Sigmoid colon (tissue), 6 donors: ENCODE measurements at regions not wholly inside any gene's neighbourhood (a gene's known extent, or its start where the extent isn't known, plus 50 kb on each side); places are given as distances from the start of the nearest gene placed in this dataset.

Experiments used
- DNase-seq: peaks from one replicate; pipeline ENCODE4 v3.0.0-alpha.2; 2019
- H3K27ac ChIP-seq, 4 donors: fragments of 200-600 bp; sonication (generic); one replicate each; pipeline ENCODE4 v1.5.1; 2016 to 2019; ENCODE audit warnings: mild to moderate bottlenecking in 1 of 4
- H3K27me3 ChIP-seq, 3 donors: fragments of 200-600 bp; sonication (generic); one replicate each; pipeline ENCODE4 v1.5.1; 2019; ENCODE audit warnings: mild to moderate bottlenecking in 1 of 3
- H3K36me3 ChIP-seq, 4 donors: fragments of 200-600 bp; sonication (generic); one replicate each; pipeline ENCODE4 v1.5.1; 2016 to 2019
- H3K4me1 ChIP-seq, 4 donors: fragments of 200-600 bp; sonication (generic); one replicate each; pipeline ENCODE4 v1.5.1; 2017 to 2019
- H3K4me3 ChIP-seq, 4 donors: fragments of 200-600 bp; sonication (generic); one replicate each; pipeline ENCODE4 v1.5.1; 2017 to 2019; ENCODE audit warnings: mild to moderate bottlenecking in 2 of 4, moderate library complexity in 1 of 4
- H3K9me3 ChIP-seq, 4 donors: fragments of 200-600 bp in 3 of 4; sonication (generic) in 3 of 4; one replicate each; pipeline versions ENCODE4 v1.5.1 to v1.6.1; 2013 to 2019
- EP300 ChIP-seq, 4 donors: sonication (generic); formaldehyde crosslinking; IDR thresholded peaks; one replicate each; pipeline ENCODE4 v1.6.1; 2017; ENCODE audit warnings: antibody characterized with exemption in 4 of 4
- POLR2A ChIP-seq, 2 donors: fragments of 450-650 bp; IDR thresholded peaks; one replicate each; pipeline ENCODE4 v1.6.1; 2016; ENCODE audit warnings: antibody characterized with exemption in 2 of 2, mild to moderate bottlenecking in 2 of 2, moderate library complexity in 2 of 2
- POLR2AphosphoS5 ChIP-seq, 4 donors: sonication (generic); formaldehyde crosslinking; IDR thresholded peaks; one replicate each; pipeline ENCODE4 v1.6.1; 2017; ENCODE audit warnings: antibody characterized with exemption in 4 of 4
- WGBS, 2 donors: extraction: QIAGEN DNeasy Blood & Tissue Kit; methylation state at CpG; one replicate each; pipeline ENCODE4 v1.1.7; 2013; 5-methylcytosine and 5-hydroxymethylcytosine counted together
- intact Hi-C: fragments of 100-400 bp; cut with DNase I; formaldehyde crosslinking; loops from one replicate; pipeline ENCODE4 v1.15.1; 2023
- TF ChIP-seq, protein P1 (sequence below), 4 experiments: fragments of 450-650 bp in 3 of 4; fragments of 200-600 bp in 1 of 4; IDR thresholded peaks; one replicate each; pipeline ENCODE4 v1.5.1; 2016 to 2019; ENCODE audit warnings: antibody characterized with exemption in 4 of 4, mild to moderate bottlenecking in 3 of 4, moderate library complexity in 2 of 4
- donor health status: healthy with polysubstance abuse.
- donor health status: healthy.

DNA sequence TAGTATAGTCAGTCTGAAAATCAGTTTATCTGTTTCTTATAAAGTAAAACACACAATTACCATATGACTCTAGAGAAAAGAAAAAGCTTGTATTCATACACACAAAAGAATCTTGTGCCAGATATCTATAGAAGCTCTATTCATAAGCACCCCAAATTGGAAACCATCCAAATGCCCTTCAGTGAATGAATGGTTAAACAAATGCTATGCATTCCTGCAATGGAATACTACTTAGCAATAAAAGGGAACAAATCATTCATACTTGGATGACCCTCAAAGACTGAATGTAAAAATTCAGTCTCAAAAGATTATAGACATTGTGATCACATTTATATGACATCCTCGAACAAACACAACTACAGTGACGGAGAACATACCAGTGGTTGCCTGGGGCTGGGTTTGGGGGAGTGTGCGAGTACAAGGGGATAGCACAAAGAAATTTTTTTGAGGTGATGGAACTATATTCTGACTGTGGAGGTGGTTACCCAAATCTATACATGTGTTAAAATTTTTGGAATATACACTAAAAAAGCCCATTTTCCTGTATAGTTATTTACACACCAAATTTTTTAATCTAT, 680.6 kb downstream of the NTRK3 start:
- Histone ChIP-seq H3K36me3 (no peaks in the 10 kb centered on the region), H3K27me3 (no peaks in the 10 kb centered on the region), H3K4me1 (peaks cover 0 to under 1% (median 0%) of the 10 kb centered on the region in 4 donors), H3K4me3 (no peak overlapping the region), H3K27ac (no peak overlapping the region), H3K9me3 (no peaks in the 10 kb centered on the region)
- no peak for DNase-seq
- 84 to 85% methylated on average over 3 of the region's 3 CpGs for WGBS, 2 donors
- intact Hi-C loops = no loop called here
- TF ChIP-seq, protein P1, sequence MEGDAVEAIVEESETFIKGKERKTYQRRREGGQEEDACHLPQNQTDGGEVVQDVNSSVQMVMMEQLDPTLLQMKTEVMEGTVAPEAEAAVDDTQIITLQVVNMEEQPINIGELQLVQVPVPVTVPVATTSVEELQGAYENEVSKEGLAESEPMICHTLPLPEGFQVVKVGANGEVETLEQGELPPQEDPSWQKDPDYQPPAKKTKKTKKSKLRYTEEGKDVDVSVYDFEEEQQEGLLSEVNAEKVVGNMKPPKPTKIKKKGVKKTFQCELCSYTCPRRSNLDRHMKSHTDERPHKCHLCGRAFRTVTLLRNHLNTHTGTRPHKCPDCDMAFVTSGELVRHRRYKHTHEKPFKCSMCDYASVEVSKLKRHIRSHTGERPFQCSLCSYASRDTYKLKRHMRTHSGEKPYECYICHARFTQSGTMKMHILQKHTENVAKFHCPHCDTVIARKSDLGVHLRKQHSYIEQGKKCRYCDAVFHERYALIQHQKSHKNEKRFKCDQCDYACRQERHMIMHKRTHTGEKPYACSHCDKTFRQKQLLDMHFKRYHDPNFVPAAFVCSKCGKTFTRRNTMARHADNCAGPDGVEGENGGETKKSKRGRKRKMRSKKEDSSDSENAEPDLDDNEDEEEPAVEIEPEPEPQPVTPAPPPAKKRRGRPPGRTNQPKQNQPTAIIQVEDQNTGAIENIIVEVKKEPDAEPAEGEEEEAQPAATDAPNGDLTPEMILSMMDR (IDR thresholded peaks at IDR 0.05) = no peak
- no peak for TF ChIP-seq POLR2AphosphoS5 (IDR thresholded peaks at IDR 0.05)
- TF ChIP-seq EP300 (IDR thresholded peaks at IDR 0.05) = no peak

DNA sequence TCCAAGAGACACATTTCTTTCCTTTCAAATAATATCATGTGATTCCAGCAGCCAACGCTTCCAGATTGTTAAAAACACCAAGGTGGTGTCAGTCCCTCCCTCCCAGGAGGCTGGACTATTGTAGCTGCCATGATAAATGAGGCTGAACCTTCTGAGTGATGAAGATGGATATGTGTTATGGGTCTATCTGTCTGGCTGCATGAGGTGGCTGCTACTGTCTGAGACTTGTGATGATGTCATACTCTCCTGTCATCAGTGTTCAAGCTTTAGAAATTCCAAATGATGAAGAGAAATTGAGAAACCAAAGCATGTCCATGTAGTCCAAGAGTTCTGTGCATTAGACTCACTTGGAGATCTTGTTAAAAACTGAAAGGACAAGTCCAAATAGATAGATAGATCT, 683.0 kb downstream of the NTRK3 start:
- Histone ChIP-seq H3K27me3 (no peaks in the 10 kb centered on the region), H3K36me3 (no peaks in the 10 kb centered on the region), H3K9me3 (no peaks in the 10 kb centered on the region), H3K27ac (no peak overlapping the region), H3K4me1 (peaks cover 0 to 6% (median 3%) of the 10 kb centered on the region in 4 donors), H3K4me3 (no peak overlapping the region)
- intact Hi-C loops = no loop called here
- no peak for TF ChIP-seq POLR2A (IDR thresholded peaks at IDR 0.05)
- no peak for DNase-seq
- WGBS, 2 donors = 73 to 78% methylated on average over 1 of the region's 1 CpG

DNA sequence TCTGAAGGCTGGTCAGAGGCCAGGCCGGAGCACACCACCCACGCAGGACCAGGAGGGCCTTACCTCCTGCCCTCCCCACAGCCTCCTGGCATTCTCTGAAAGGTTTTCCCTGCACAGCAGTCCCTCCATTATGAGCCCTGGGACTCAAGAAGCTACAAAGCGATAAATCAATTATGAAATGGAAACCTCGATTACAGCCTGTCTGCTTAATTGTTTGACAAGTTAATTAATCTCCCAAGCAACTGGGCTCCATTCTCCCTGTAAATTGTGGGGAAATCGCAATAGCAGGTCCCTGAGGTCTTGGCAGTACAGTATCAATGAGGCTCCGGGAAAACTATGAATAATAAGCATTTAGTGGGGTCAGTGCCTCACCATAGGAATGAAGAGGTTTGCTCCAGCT, 683.5 kb downstream of the NTRK3 start:
- WGBS, 2 donors = 84 to 87% methylated on average over 6 of the region's 6 CpGs
- intact Hi-C loops = no loop called here
- TF ChIP-seq, protein P1 (IDR thresholded peaks at IDR 0.05) = no peak
- no peak for TF ChIP-seq EP300 (IDR thresholded peaks at IDR 0.05)
- no peak for DNase-seq
- H3K27ac ChIP-seq = no peak overlapping the region
- H3K4me1 ChIP-seq = peaks cover 0 to 6% (median 3%) of the 10 kb centered on the region in 4 donors
- H3K9me3 ChIP-seq = no peaks in the 10 kb centered on the region
- H3K27me3 ChIP-seq = no peaks in the 10 kb centered on the region
- no peak overlapping the region for H3K4me3 ChIP-seq
- no peaks in the 10 kb centered on the region for H3K36me3 ChIP-seq

DNA sequence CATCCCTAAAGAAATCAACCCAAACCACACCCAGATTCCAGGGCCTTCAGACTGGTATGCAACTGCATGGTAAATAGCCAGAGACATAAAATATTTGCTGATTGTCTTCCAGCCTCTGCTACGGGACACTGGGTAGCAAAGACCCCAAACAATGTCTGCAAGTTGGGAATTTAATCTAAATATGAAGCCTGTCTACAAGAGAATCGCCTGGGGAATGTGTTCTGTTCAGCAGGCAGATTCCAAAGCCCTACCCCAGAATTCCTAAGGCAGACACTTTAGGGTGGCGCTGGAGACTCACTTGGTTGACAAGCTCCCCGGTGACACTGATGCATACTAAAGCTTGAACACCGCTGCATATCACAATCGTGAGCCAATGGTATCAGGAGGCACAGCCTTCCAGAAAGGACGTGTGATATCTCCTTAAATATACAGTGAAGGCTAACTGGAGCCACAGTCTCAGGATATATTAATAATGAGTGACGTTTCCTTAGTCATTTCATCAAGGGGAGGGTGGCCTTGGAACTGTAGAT, 684.1 kb downstream of the NTRK3 start:
- peaks cover 0 to 6% (median 3%) of the 10 kb centered on the region in 4 donors for H3K4me1 ChIP-seq

DNA sequence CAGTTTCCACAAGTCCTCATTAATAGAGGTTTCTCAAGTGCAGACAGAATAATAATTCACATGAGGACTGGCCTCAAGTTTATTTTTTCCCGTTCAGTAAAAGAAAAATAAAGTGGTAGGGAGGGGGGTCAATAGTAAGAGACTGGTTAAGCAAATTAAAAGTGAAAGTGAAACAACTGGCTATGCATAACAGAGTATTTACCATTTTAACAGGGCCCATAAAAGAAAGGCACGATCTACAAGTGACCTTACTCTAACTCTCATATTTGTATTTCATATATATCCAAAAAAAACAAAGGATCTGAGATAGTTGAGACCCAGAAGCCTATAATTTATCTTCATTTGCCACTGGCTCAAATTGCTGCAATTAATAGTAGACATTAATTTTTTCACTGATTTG, 686.3 kb downstream of the NTRK3 start:
- Histone ChIP-seq H3K4me1 (peaks cover 0 to 6% (median 3%) of the 10 kb centered on the region in 4 donors), H3K36me3 (no peaks in the 10 kb centered on the region), H3K27me3 (no peaks in the 10 kb centered on the region), H3K27ac (no peak overlapping the region), H3K4me3 (peak overlapping the region in 1 of 4 donors; percentile 13), H3K9me3 (no peaks in the 10 kb centered on the region)
- intact Hi-C loops = no loop called here
- WGBS, 2 donors = 3 to 27% methylated on average over 2 of the region's 2 CpGs
- DNase-seq = no peak
- TF ChIP-seq, protein P1 (IDR thresholded peaks at IDR 0.05) = no peak
- TF ChIP-seq EP300 (IDR thresholded peaks at IDR 0.05) = no peak
- no peak for TF ChIP-seq POLR2AphosphoS5 (IDR thresholded peaks at IDR 0.05)
- TF ChIP-seq POLR2A (IDR thresholded peaks at IDR 0.05) = no peak

More for the DNA sequence above, 684.1 kb downstream of the NTRK3 start:
- Histone ChIP-seq H3K4me3 (no peak overlapping the region), H3K36me3 (no peaks in the 10 kb centered on the region), H3K9me3 (no peaks in the 10 kb centered on the region), H3K27ac (no peak overlapping the region), H3K27me3 (no peaks in the 10 kb centered on the region)
- WGBS, 2 donors = 69 to 76% methylated on average over 8 of the region's 8 CpGs
- intact Hi-C loops = no loop called here
- no peak for TF ChIP-seq POLR2AphosphoS5 (IDR thresholded peaks at IDR 0.05)
- no peak for TF ChIP-seq EP300 (IDR thresholded peaks at IDR 0.05)
- DNase-seq = no peak

DNA sequence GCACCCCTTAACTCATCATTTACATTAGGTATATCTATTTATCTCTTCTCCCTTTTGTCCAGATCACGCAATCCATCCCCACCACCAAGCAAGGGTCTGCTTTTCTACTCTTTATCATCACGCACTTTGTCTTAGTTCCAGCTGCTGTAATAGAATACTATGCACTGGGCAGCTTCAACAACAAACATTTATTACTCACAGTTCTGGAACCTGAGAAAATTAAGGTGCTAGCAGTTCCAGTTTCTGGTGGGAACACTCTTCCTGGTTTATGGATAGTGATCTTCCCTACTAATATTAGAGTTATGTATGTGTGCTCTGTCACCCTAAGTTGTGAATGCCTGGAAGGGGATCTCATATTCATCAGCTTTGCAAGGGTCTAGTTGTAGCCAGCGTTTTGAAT, 687.0 kb downstream of the NTRK3 start:
- no peak for DNase-seq
- Histone ChIP-seq H3K36me3 (no peaks in the 10 kb centered on the region), H3K27me3 (no peaks in the 10 kb centered on the region)

More for the DNA sequence above, 687.0 kb downstream of the NTRK3 start:
- H3K4me1 ChIP-seq = peaks cover 0 to 6% (median 3%) of the 10 kb centered on the region in 4 donors
- H3K4me3 ChIP-seq = no peak overlapping the region
- TF ChIP-seq, protein P1 (IDR thresholded peaks at IDR 0.05) = no peak
- TF ChIP-seq POLR2AphosphoS5 (IDR thresholded peaks at IDR 0.05) = no peak
- no peak for TF ChIP-seq EP300 (IDR thresholded peaks at IDR 0.05)
- no peak for TF ChIP-seq POLR2A (IDR thresholded peaks at IDR 0.05)
- 88% methylated on average over 3 of the region's 3 CpGs for WGBS, 2 donors
- no peak overlapping the region for H3K27ac ChIP-seq
- intact Hi-C loops = no loop called here
- no peaks in the 10 kb centered on the region for H3K9me3 ChIP-seq
